Body of pancreas (tissue), 4 donors: ENCODE measurements at regions not wholly inside any gene's neighbourhood (a gene's known extent, or its start where the extent isn't known, plus 50 kb on each side); places are given as distances from the start of the nearest gene placed in this dataset. TPM values are rescaled to one million over a fixed set of nuclear protein-coding genes. Genes with fewer than 3 reads are reported as not detected.

Source experiments
- ATAC-seq: fragments of 150-250 bp; one replicate; pipeline ENCODE4 v1.9.1; 2016
- DNase-seq, 4 donors: peaks; one replicate each; pipeline ENCODE4 v3.0.0-alpha.2; 2019
- H3K27ac ChIP-seq, 4 donors: fragments of 200-600 bp; sonication (generic); 1 replicate in 3 of 4; 2 replicates in 1 of 4; pipeline versions ENCODE4 v1.5.1 to v1.6.1; 2016 to 2019; ENCODE audit warnings: mild to moderate bottlenecking in 1 of 4, mixed read lengths in 1 of 4, moderate library complexity in 1 of 4
- H3K27me3 ChIP-seq, 2 donors: fragments of 200-600 bp; sonication (generic); one replicate each; pipeline ENCODE4 v1.6.0; 2016; ENCODE audit warnings: mild to moderate bottlenecking in 1 of 2
- H3K36me3 ChIP-seq, 2 donors: fragments of 200-600 bp; sonication (generic); replicated peaks in 1 of 2; 2 replicates each; pipeline ENCODE4 v1.5.1; 2016; ENCODE audit warnings: low read depth in 2 of 2; ENCODE audit not compliant: insufficient read depth in 1 of 2
- H3K4me1 ChIP-seq: fragments of 200-600 bp; sonication (generic); one replicate; pipeline ENCODE4 v1.6.0; 2016
- H3K4me3 ChIP-seq, 2 donors: fragments of 200-600 bp; sonication (generic); 1 replicate in 1 of 2; 2 replicates in 1 of 2; pipeline ENCODE4 v1.5.1; 2016 to 2019
- H3K9me3 ChIP-seq, 3 donors: fragments of 200-600 bp; sonication (generic); 1 replicate in 2 of 3; 2 replicates in 1 of 3; pipeline ENCODE4 v1.5.1; 2016
- CTCF ChIP-seq, 7 experiments: fragments of 450-650 bp in 4 of 7; fragments of 200-600 bp in 3 of 7; sonication (generic) in 3 of 7; IDR thresholded peaks; one replicate each; pipeline ENCODE4 v1.5.1; 2016 to 2019; ENCODE audit warnings: antibody characterized with exemption in 7 of 7
- POLR2A ChIP-seq, 3 donors: fragments of 450-650 bp; IDR thresholded peaks; one replicate each; pipeline ENCODE4 v1.6.1; 2016; ENCODE audit warnings: antibody characterized with exemption in 3 of 3, mild to moderate bottlenecking in 2 of 3
- WGBS, 2 donors: methylation state at CpG; one replicate each; pipeline ENCODE4 v1.1.5; 2017; 5-methylcytosine and 5-hydroxymethylcytosine counted together
- intact Hi-C: fragments of 100-400 bp; cut with DNase I; formaldehyde crosslinking; loops from one replicate; pipeline ENCODE4 v1.15.1; 2023
- small RNA-seq: library from RNA; depleted of rRNA; stranded (forward); fragments of <200 nt; gene quantifications from one replicate; pipeline ENCODE3, GENCODE V24; 2016

GRCh38 chr14:21725250-21725649, 51.6 kb upstream of the OR4E1 start:
- Histone ChIP-seq H3K9me3 (no peaks in the 10 kb centered on the region), H3K27me3 (no peaks in the 10 kb centered on the region), H3K27ac (no peak overlapping the region), H3K4me1 (no peaks in the 10 kb centered on the region), H3K36me3 (no peaks in the 10 kb centered on the region), H3K4me3 (no peak overlapping the region)
- 39 to 43% methylated on average over 2 of the region's 2 CpGs for WGBS, 2 donors
- intact Hi-C loops, result no loop called here
- ATAC-seq, result no peak
- no peak for DNase-seq
- no peak for TF ChIP-seq CTCF (IDR thresholded peaks at IDR 0.05)
- TF ChIP-seq POLR2A (IDR thresholded peaks at IDR 0.05), result no peak

DNA sequence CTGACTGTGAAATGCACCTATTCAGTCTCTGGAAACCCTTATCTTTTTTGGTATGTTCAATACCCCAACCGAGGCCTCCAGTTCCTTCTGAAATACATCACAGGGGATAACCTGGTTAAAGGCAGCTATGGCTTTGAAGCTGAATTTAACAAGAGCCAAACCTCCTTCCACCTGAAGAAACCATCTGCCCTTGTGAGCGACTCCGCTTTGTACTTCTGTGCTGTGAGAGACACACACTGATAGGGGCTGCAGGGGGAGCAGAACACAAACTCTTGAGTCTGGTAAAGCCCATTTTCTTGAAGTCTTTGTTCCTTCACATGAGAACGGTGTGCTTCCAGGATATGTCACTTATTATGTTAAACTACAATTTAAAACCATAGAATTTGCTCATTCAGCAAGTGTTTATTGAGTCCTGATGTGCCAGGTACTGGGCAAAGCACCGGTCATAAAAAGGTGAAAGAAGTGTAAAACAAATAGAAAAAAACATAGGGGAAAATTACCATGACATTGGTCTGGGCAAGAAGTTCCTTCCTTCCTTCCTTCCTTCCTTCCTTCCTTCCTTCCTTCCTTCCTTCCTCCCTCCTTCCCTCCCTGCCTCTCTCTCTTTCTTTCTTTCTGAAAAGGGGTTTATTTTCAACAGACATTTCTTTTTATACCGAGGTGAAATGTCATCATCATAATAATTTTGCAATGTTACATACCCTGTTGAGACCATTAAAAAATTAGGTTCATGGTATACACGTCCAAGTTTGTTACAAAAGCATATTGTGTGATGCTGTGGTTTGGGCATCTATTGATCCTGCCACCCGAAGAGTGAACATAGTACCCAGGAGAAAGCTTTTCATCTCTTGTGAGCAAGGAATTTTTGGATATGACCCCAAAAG, 50.7 kb upstream of the OR4E1 start:
- Histone ChIP-seq H3K27me3 (no peaks in the 10 kb centered on the region), H3K27ac (no peak overlapping the region), H3K4me1 (no peaks in the 10 kb centered on the region), H3K4me3 (no peak overlapping the region), H3K9me3 (no peaks in the 10 kb centered on the region), H3K36me3 (no peaks in the 10 kb centered on the region)
- no peak for DNase-seq
- no peak for TF ChIP-seq POLR2A (IDR thresholded peaks at IDR 0.05)
- TF ChIP-seq CTCF (IDR thresholded peaks at IDR 0.05), result no peak
- intact Hi-C loops, result no loop called here
- no peak for ATAC-seq
- WGBS, 2 donors, result 46 to 62% methylated on average over 8 of the region's 8 CpGs

DNA sequence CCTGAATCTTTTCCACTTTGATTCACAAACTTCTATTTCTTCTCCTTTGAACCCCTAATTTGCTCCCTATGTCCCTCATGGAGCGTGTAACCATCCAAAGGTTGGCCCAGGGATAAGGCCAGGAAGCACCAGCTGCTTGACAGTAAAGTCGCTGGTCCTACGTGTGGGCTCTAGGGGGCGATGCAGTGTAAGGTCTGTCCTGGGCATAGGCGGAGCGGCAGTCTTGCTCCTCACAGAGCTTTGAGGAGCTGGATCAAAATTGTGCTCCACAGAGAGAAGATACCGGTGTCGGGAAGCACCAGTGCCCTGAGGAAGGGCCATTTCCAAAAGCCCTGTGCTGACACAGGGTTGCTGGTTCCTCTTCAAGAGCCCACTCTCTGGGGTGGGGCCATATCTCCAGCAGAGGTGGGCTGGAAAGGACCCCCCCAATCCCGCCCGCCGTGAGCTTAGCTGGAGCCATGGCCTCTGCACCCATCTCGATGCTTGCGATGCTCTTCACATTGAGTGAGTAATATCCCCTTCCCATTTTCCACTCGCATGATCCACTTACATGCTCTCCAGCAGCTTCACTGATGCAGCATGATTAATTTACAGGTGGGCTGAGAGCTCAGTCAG, 49.9 kb upstream of the OR4E1 start:
- DNase-seq, result no peak
- H3K4me1 ChIP-seq, result no peaks in the 10 kb centered on the region
- H3K9me3 ChIP-seq, result no peaks in the 10 kb centered on the region
- H3K27me3 ChIP-seq, result no peaks in the 10 kb centered on the region
- H3K36me3 ChIP-seq, result no peaks in the 10 kb centered on the region
- TF ChIP-seq POLR2A (IDR thresholded peaks at IDR 0.05) (no peak), CTCF (IDR thresholded peaks at IDR 0.05) (no peak)
- WGBS, 2 donors, result 35 to 49% methylated on average over 10 to 14 of the region's 14 CpGs
- H3K27ac ChIP-seq, result no peak overlapping the region
- intact Hi-C loops, result no loop called here
- no peak overlapping the region for H3K4me3 ChIP-seq
- ATAC-seq, result no peak

Small RNA genes in the stretch of these regions (small RNA-seq; reads per million reads assigned to genes)
- gene AC245505.1, result not detected
- gene TRAJ30, result not detected
- not detected for gene TRAJ31
- not detected for gene TRAJ32
- gene TRAJ33, result not detected
- gene TRAJ34, result not detected
- gene TRAJ35, result not detected
- not detected for gene TRAJ36
- not detected for gene TRAJ37
- not detected for gene TRAJ38
- not detected for gene TRAJ39
- gene TRAJ40, result not detected
- not detected for gene TRAJ41
- gene TRAJ42, result not detected
- gene TRAJ43, result not detected
- not detected for gene TRAJ44
- not detected for gene TRAJ45
- not detected for gene TRAJ46
- gene TRAJ47, result not detected
- gene TRAJ48, result not detected
- gene TRAJ49, result not detected
- gene TRAJ50, result not detected
- gene TRAJ51, result not detected
- not detected for gene TRAJ52
- gene TRAJ53, result not detected
- not detected for gene TRAJ54
- gene TRAJ55, result not detected
- gene TRAJ56, result not detected
- gene TRAJ57, result not detected
- not detected for gene TRAJ58
- gene TRAJ59, result not detected
- gene TRAJ60, result not detected
- gene TRAJ61, result not detected
- not detected for gene TRAV15
- not detected for gene TRDD1
- gene TRDD2, result not detected
- gene TRDD3, result not detected
- gene TRDJ1, result not detected
- gene TRDJ2, result not detected
- gene TRDJ3, result not detected
- not detected for gene TRDJ4
- gene TRDV1, result not detected
